K562 (cell line): ENCODE measurements at regions not wholly inside any gene's neighbourhood (a gene's known extent, or its start where the extent isn't known, plus 50 kb on each side); places are given as distances from the start of the nearest gene placed in this dataset.

Experiments
- ATAC-seq: fragments of 200-7000 bp; cut with Tn5 transposase; 3 replicates; pipeline ENCODE4 v1.9.1; 2020; ENCODE audit warnings: moderate library complexity
- BruUV-seq: library from RNA; stranded (reverse); fragments of 400-500 nt; replicated peaks from 2 replicates; lab custom pipeline; 2021; lab: Mats Ljungman, UMichigan
- CTCF ChIA-PET: fragments of 300-600 bp; formaldehyde crosslinking; extraction: SDS; loops from one replicate; lab custom pipeline; 2021; ENCODE audit warnings: low intra/inter-chr PET ratio; lab: Yijun Ruan, JAX
- POLR2A ChIA-PET: fragments of 300-600, 350-650 bp; sonication (Branson Sonifier 250); formaldehyde crosslinking; extraction: SDS; loops from one replicate; lab custom pipeline; 2021; ENCODE audit warnings: antibody characterized with exemption, inconsistent platforms; lab: Yijun Ruan, JAX
- DNase-seq, 4 experiments: peaks; one replicate each; pipeline versions ENCODE4 v3.0.0 to v3.0.0-alpha.2; 2011 to 2018; ENCODE audit warnings: low spot score in 3 of 4, mixed read lengths in 3 of 4; ENCODE audit errors: extremely low read depth in 1 of 4
- FAIRE-seq: peaks from 2 replicates; lab custom pipeline; 2011; peaks lifted over from hg19 to GRCh38; lab: Jason Lieb, UNC
- H2AFZ ChIP-seq: 2 replicates; pipeline ENCODE4 v1.6.0; 2011; ENCODE audit warnings: low read depth, low read length, control low read depth, inconsistent platforms
- H3K27ac ChIP-seq: fragments of 200-600 bp; 3 replicates; pipeline ENCODE4 v1.8.0; 2011; ENCODE audit warnings: low read depth, mild to moderate bottlenecking, control low read depth, inconsistent platforms, low read length, moderate library complexity, mixed read lengths; ENCODE audit errors: extremely low read depth
- H3K27me3 ChIP-seq, 2 experiments: fragments of 300-600 bp in 1 of 2; 2 replicates in 1 of 2; 3 replicates in 1 of 2; pipeline versions ENCODE4 v1.6.0 to v1.8.0; 2011; ENCODE audit warnings: inconsistent platforms in 2 of 2, low read length in 2 of 2, mild to moderate bottlenecking in 1 of 2, mixed read lengths in 1 of 2, moderate library complexity in 1 of 2; ENCODE audit not compliant: control insufficient read depth in 2 of 2, insufficient read depth in 2 of 2
- H3K36me3 ChIP-seq: fragments of 300-600 bp; 3 replicates; pipeline ENCODE4 v1.8.0; 2011; ENCODE audit warnings: mild to moderate bottlenecking, low read length, inconsistent platforms; ENCODE audit not compliant: control insufficient read depth, insufficient read depth
- H3K4me1 ChIP-seq, 2 experiments: fragments of 200-600 bp in 1 of 2; replicated peaks in 1 of 2; 2 replicates in 1 of 2; 3 replicates in 1 of 2; pipeline versions ENCODE4 v1.5.1 to v1.8.0; 2011; ENCODE audit warnings: inconsistent platforms in 2 of 2, low read length in 2 of 2, mild to moderate bottlenecking in 1 of 2, mixed read lengths in 1 of 2, moderate library complexity in 1 of 2; ENCODE audit not compliant: control insufficient read depth in 2 of 2, insufficient read depth in 2 of 2
- H3K4me2 ChIP-seq: 2 replicates; pipeline ENCODE4 v1.6.1; 2011; ENCODE audit warnings: low read length, control low read depth, inconsistent platforms, mixed read lengths; ENCODE audit not compliant: insufficient read depth
- H3K4me3 ChIP-seq: fragments of 200-600 bp; sonication (generic), shearing (Covaris generic); 2 replicates; pipeline ENCODE4 v1.5.1; 2016; ENCODE audit warnings: control low read depth, inconsistent platforms
- H3K79me2 ChIP-seq: fragments of 200-600 bp; 3 replicates; pipeline ENCODE4 v1.8.0; 2011; ENCODE audit warnings: low read length, inconsistent platforms; ENCODE audit not compliant: control insufficient read depth, insufficient read depth
- H3K9ac ChIP-seq, 2 experiments: 2 replicates each; pipeline versions ENCODE4 v1.6.0 to v1.6.1; 2011; ENCODE audit warnings: low read depth in 2 of 2, low read length in 2 of 2, control low read depth in 1 of 2, inconsistent platforms in 1 of 2, mild to moderate bottlenecking in 1 of 2, mixed read lengths in 1 of 2; ENCODE audit not compliant: insufficient read depth in 1 of 2
- H3K9me1 ChIP-seq: one replicate; pipeline ENCODE4 v1.6.0; 2011; ENCODE audit warnings: inconsistent platforms, mild to moderate bottlenecking, low read length, moderate library complexity; ENCODE audit not compliant: control insufficient read depth, insufficient read depth
- H3K9me3 ChIP-seq: replicated peaks from 2 replicates; pipeline ENCODE4 v1.5.1; 2011; ENCODE audit warnings: low read depth, low read length, inconsistent platforms; ENCODE audit not compliant: control insufficient read depth, insufficient read depth
- H4K20me1 ChIP-seq: replicated peaks from 2 replicates; pipeline ENCODE4 v1.6.1; 2011; ENCODE audit warnings: low read length, inconsistent platforms, mixed read lengths; ENCODE audit not compliant: control insufficient read depth, insufficient read depth
- BCLAF1 ChIP-seq, 2 experiments: fragments of 450-650 bp in 1 of 2; IDR thresholded peaks; 2 replicates each; pipeline ENCODE4 v1.6.1; 2011 to 2017; ENCODE audit warnings: low read depth in 2 of 2, antibody characterized with exemption in 1 of 2, borderline replicate concordance in 1 of 2, low read length in 1 of 2, mild to moderate bottlenecking in 1 of 2, mixed read lengths in 1 of 2; ENCODE audit not compliant: control insufficient read depth in 1 of 2
- CHCHD3 ChIP-seq: fragments of 250-450 bp; sonication (Bioruptor Pico); IDR thresholded peaks from 2 replicates; pipeline ENCODE4 v2.1.2; 2022; ENCODE audit warnings: mild to moderate bottlenecking
- CXXC5 ChIP-seq: fragments of 250-450 bp; sonication (Bioruptor Pico); IDR thresholded peaks from 2 replicates; pipeline ENCODE4 v1.8.0; 2022; ENCODE audit warnings: inconsistent platforms, mild to moderate bottlenecking, moderate library complexity
- RFX7 ChIP-seq: fragments of 250-450 bp; sonication (Bioruptor Pico); IDR thresholded peaks from 2 replicates; pipeline ENCODE4 v1.5.1; 2021; ENCODE audit warnings: mild to moderate bottlenecking
- SAP30 ChIP-seq: fragments of 200-600 bp; sonication (generic); IDR thresholded peaks from 2 replicates; pipeline ENCODE4 v1.6.1; 2012; ENCODE audit warnings: borderline replicate concordance, low read depth, mild to moderate bottlenecking, moderate library complexity, low read length, control low read depth, inconsistent platforms; ENCODE audit not compliant: insufficient read depth, poor library complexity, severe bottlenecking
- TCFL5 ChIP-seq: fragments of 250-450 bp; sonication (Bioruptor Pico); conservative IDR thresholded peaks from 2 replicates; pipeline ENCODE4 v1.6.1; 2021; ENCODE audit warnings: mild to moderate bottlenecking, moderate library complexity, matching md5 sums
- TSC22D4 ChIP-seq: fragments of 450-650 bp; IDR thresholded peaks from 2 replicates; pipeline ENCODE4 v1.6.1; 2016; ENCODE audit warnings: missing genetic modification characterization, missing biosample characterization, control low read depth
- ZNF146 ChIP-seq: IDR thresholded peaks from one replicate; pipeline ENCODE4 v1.6.1; 2018; ENCODE audit warnings: missing compliant biosample characterization; ENCODE audit not compliant: unreplicated experiment
- ZNF274 ChIP-seq: IDR thresholded peaks from 2 replicates; pipeline ENCODE4 v1.6.1; 2011; ENCODE audit warnings: low read depth, mild to moderate bottlenecking, low read length, moderate library complexity, borderline replicate concordance
- ZNF512 ChIP-seq: IDR thresholded peaks from 2 replicates; pipeline ENCODE4 v1.6.1; 2016; ENCODE audit warnings: missing genetic modification characterization, missing compliant biosample characterization
- in situ Hi-C: fragments of 300-500 bp; cut with MboI; formaldehyde crosslinking; loops from 4 replicates; pipeline ENCODE4 v1.15.0; 2018; ENCODE audit warnings: inconsistent platforms, mixed read lengths
- intact Hi-C: fragments of 100-400 bp; cut with micrococcal nuclease; formaldehyde crosslinking; loops from 2 replicates; pipeline ENCODE4 v1.14.2; 2022
- TF ChIP-seq, protein P1 (sequence below): fragments of 250-450 bp; sonication (Bioruptor Pico); IDR thresholded peaks from 2 replicates; pipeline ENCODE4 v1.4.0; 2020

- TF ChIP-seq, protein P1, sequence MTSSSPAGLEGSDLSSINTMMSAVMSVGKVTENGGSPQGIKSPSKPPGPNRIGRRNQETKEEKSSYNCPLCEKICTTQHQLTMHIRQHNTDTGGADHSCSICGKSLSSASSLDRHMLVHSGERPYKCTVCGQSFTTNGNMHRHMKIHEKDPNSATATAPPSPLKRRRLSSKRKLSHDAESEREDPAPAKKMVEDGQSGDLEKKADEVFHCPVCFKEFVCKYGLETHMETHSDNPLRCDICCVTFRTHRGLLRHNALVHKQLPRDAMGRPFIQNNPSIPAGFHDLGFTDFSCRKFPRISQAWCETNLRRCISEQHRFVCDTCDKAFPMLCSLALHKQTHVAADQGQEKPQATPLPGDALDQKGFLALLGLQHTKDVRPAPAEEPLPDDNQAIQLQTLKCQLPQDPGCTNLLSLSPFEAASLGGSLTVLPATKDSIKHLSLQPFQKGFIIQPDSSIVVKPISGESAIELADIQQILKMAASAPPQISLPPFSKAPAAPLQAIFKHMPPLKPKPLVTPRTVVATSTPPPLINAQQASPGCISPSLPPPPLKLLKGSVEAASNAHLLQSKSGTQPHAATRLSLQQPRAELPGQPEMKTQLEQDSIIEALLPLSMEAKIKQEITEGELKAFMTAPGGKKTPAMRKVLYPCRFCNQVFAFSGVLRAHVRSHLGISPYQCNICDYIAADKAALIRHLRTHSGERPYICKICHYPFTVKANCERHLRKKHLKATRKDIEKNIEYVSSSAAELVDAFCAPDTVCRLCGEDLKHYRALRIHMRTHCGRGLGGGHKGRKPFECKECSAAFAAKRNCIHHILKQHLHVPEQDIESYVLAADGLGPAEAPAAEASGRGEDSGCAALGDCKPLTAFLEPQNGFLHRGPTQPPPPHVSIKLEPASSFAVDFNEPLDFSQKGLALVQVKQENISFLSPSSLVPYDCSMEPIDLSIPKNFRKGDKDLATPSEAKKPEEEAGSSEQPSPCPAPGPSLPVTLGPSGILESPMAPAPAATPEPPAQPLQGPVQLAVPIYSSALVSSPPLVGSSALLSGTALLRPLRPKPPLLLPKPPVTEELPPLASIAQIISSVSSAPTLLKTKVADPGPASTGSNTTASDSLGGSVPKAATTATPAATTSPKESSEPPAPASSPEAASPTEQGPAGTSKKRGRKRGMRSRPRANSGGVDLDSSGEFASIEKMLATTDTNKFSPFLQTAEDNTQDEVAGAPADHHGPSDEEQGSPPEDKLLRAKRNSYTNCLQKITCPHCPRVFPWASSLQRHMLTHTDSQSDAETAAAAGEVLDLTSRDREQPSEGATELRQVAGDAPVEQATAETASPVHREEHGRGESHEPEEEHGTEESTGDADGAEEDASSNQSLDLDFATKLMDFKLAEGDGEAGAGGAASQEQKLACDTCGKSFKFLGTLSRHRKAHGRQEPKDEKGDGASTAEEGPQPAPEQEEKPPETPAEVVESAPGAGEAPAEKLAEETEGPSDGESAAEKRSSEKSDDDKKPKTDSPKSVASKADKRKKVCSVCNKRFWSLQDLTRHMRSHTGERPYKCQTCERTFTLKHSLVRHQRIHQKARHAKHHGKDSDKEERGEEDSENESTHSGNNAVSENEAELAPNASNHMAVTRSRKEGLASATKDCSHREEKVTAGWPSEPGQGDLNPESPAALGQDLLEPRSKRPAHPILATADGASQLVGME = no peak
- no peak for TF ChIP-seq SAP30
- peak; percentile 35; the same call in 1 of the 2 replicates for TF ChIP-seq CXXC5 (CRISPR knock-in tag)
- TF ChIP-seq, all 486 proteins: peak for 7
Measured at GRCh38 chr15:94951538-94951937, 720.2 kb downstream of the MCTP2 start (continued).

- Histone ChIP-seq H3K4me1 (no peaks in the 10 kb centered on the region; a peak in 1 of 5 replicates), H3K9me3 (no peaks in the 10 kb centered on the region), H3K79me2 (peaks cover 8% of the 10 kb centered on the region; the same call in 1 of the 3 replicates), H3K4me2 (no peak overlapping the region), H3K4me3 (no peak overlapping the region), H3K9me1 (no peaks in the 10 kb centered on the region), H2AFZ (no peak overlapping the region), H3K27ac (no peak overlapping the region), H3K27me3 (no peaks in the 10 kb centered on the region), H3K9ac (no peak overlapping the region), H3K36me3 (no peaks in the 10 kb centered on the region), H4K20me1 (no peaks in the 10 kb centered on the region)
- ChIA-PET POLR2A (no interaction called here), CTCF (no interaction called here)
- DNase-seq (no peak), FAIRE-seq (no peak), ATAC-seq (no peak)
- in situ Hi-C loops (no loop called here), intact Hi-C loops (no loop called here)
- no TSS peak for BruUV-seq
- no peak for TF ChIP-seq BCLAF1 (IDR thresholded peaks at IDR 0.05; ENCODE audit: borderline replicate concordance in 1 of 2, control insufficient read depth in 1 of 2, low read depth in 2 of 2, low read length in 1 of 2)
- TF ChIP-seq RFX7 = no peak
- no peak for TF ChIP-seq ZNF274
- no peak for TF ChIP-seq ZNF512 (tag)
- no peak for TF ChIP-seq TCFL5 (CRISPR knock-in tag)
- TF ChIP-seq ZNF146 = peak; percentile 82
- TF ChIP-seq CHCHD3 = no peak
- no peak for TF ChIP-seq TSC22D4
Measured at GRCh38 chr15:94963953-94964352, 732.6 kb downstream of the MCTP2 start.
